ENCODE measurements at regions not wholly inside any gene's neighbourhood (a gene's known extent, or its start where the extent isn't known, plus 50 kb on each side); places are given as distances from the start of the nearest gene placed in this dataset.
A peak's percentile ranks its signal among the peaks of the same experiment; 100 is the strongest.

- WGBS: 86% methylated on average over 10 of the region's 14 CpGs
- H3K36me3 ChIP-seq: no peaks in the 10 kb centered on the region
- TF ChIP-seq EP300 (IDR thresholded peaks at IDR 0.05): no peak
- no peak for TF ChIP-seq CTCF (IDR thresholded peaks at IDR 0.05)
- TF ChIP-seq POLR2AphosphoS5 (IDR thresholded peaks at IDR 0.05): no peak
- no peak for TF ChIP-seq POLR2A (IDR thresholded peaks at IDR 0.05; ENCODE audit: low read depth)
- no peak overlapping the region for H3K4me3 ChIP-seq
- no peaks in the 10 kb centered on the region for H3K9me3 ChIP-seq
- no peak overlapping the region for H3K27ac ChIP-seq (replicated peaks in 1 of 4)
- H3K4me1 ChIP-seq: no peaks in the 10 kb centered on the region
- DNase-seq (ENCODE audit: extremely low spot score): no peak
- intact Hi-C loops (cut with DNase I): no loop called here
- H3K27me3 ChIP-seq: no peaks in the 10 kb centered on the region
Observed at GRCh38 chr6:19210849-19211590, 626.1 kb upstream of the ID4 start.

GRCh38 chr6:19214231-19214630 lies 622.9 kb upstream of the ID4 start:
- 93% methylated on average over 2 of the region's 2 CpGs for whole genome bisulfite sequencing
- H3K36me3 ChIP-seq: no peaks in the 10 kb centered on the region
- H3K4me3 ChIP-seq: no peak overlapping the region
- TF ChIP-seq CTCF (IDR thresholded peaks at IDR 0.05): no peak
- no peak for TF ChIP-seq POLR2AphosphoS5 (IDR thresholded peaks at IDR 0.05)
- TF ChIP-seq EP300 (IDR thresholded peaks at IDR 0.05): no peak
- TF ChIP-seq POLR2A (IDR thresholded peaks at IDR 0.05; ENCODE audit: low read depth): no peak
- no peak for DNase-seq (ENCODE audit: extremely low spot score)
- no peak overlapping the region for H3K27ac ChIP-seq (replicated peaks in 1 of 4)
- no peaks in the 10 kb centered on the region for H3K4me1 ChIP-seq
- no peaks in the 10 kb centered on the region for H3K9me3 ChIP-seq
- intact Hi-C loops (cut with DNase I): no loop called here
- no peaks in the 10 kb centered on the region for H3K27me3 ChIP-seq

- H3K27ac ChIP-seq (replicated peaks in 1 of 4): no peak overlapping the region
- no peaks in the 10 kb centered on the region for H3K9me3 ChIP-seq
- 31% methylated on average over 1 of the region's 1 CpG for WGBS
- H3K27me3 ChIP-seq: no peaks in the 10 kb centered on the region
- peaks cover 0 to 6% (median 4%) of the 10 kb centered on the region in 4 donors for H3K4me1 ChIP-seq
- H3K4me3 ChIP-seq: no peak overlapping the region
- no peak for DNase-seq (ENCODE audit: extremely low spot score)
- intact Hi-C loops (cut with DNase I): no loop called here
- TF ChIP-seq EP300 (IDR thresholded peaks at IDR 0.05): no peak
- no peak for TF ChIP-seq POLR2AphosphoS5 (IDR thresholded peaks at IDR 0.05)
- no peak for TF ChIP-seq CTCF (IDR thresholded peaks at IDR 0.05)
- no peaks in the 10 kb centered on the region for H3K36me3 ChIP-seq
Observed at GRCh38 chr6:19219931-19220330, 617.2 kb upstream of the ID4 start.

GRCh38 chr6:19231878-19232561 lies 605.1 kb upstream of the ID4 start:
- Histone ChIP-seq H3K27ac (replicated peaks in 1 of 4) (peak overlapping the region; percentile 77 to 83 (median 78)), H3K4me1 (peaks cover 0 to 17% (median 14%) of the 10 kb centered on the region in 4 donors), H3K36me3 (no peaks in the 10 kb centered on the region), H3K9me3 (peaks cover 0 to 3% (median under 1%) of the 10 kb centered on the region in 4 donors), H3K4me3 (peak overlapping the region in 2 of 4 donors; percentile 6 to 22), H3K27me3 (no peaks in the 10 kb centered on the region)
- WGBS: 22% methylated on average over 5 of the region's 5 CpGs
- TF ChIP-seq POLR2AphosphoS5 (IDR thresholded peaks at IDR 0.05): no peak
- TF ChIP-seq POLR2A (IDR thresholded peaks at IDR 0.05; ENCODE audit: low read depth): no peak
- no peak for TF ChIP-seq CTCF (IDR thresholded peaks at IDR 0.05)
- no peak for TF ChIP-seq EP300 (IDR thresholded peaks at IDR 0.05)
- intact Hi-C loops (cut with DNase I): no loop called here
- no peak for DNase-seq (ENCODE audit: extremely low spot score)

Data from esophagus muscularis mucosa (tissue), 4 donors.